Liver (tissue), 3 donors: ENCODE measurements at regions not wholly inside any gene's neighbourhood (a gene's known extent, or its start where the extent isn't known, plus 50 kb on each side); places are given as distances from the start of the nearest gene placed in this dataset.

ENCODE experiments used
- ATF3 ChIP-seq: IDR thresholded peaks from 2 replicates; pipeline ENCODE4 v1.6.1; 2016; ENCODE audit warnings: antibody characterized with exemption
- CTCF ChIP-seq: fragments of 150-350 bp; IDR thresholded peaks from 2 replicates; pipeline ENCODE4 v1.5.1; 2017; ENCODE audit warnings: improper control_type of control experiment, low read depth, low read length; ENCODE audit not compliant: missing input control
- EGR1 ChIP-seq, 2 donors: IDR thresholded peaks; 2 replicates each; pipeline ENCODE4 v1.6.1; 2016 to 2018; ENCODE audit warnings: antibody characterized with exemption in 2 of 2, low read depth in 2 of 2
- FOXA1 ChIP-seq: IDR thresholded peaks from 2 replicates; pipeline ENCODE4 v1.6.1; 2016; ENCODE audit warnings: antibody characterized with exemption
- JUND ChIP-seq, 2 donors: IDR thresholded peaks; 2 replicates each; pipeline ENCODE4 v1.6.1; 2016; ENCODE audit warnings: antibody characterized with exemption in 2 of 2
- MAX ChIP-seq: IDR thresholded peaks from 2 replicates; pipeline ENCODE4 v1.6.1; 2016; ENCODE audit warnings: antibody characterized with exemption
- RAD21 ChIP-seq, 2 donors: IDR thresholded peaks; 2 replicates each; pipeline ENCODE4 v1.6.1; 2016; ENCODE audit warnings: antibody characterized with exemption in 2 of 2, mild to moderate bottlenecking in 2 of 2
- REST ChIP-seq: IDR thresholded peaks from 2 replicates; pipeline ENCODE4 v1.6.1; 2016; ENCODE audit warnings: antibody characterized with exemption, mild to moderate bottlenecking
- RXRA ChIP-seq, 2 donors: IDR thresholded peaks; 2 replicates each; pipeline ENCODE4 v1.6.1; 2017 to 2018; ENCODE audit warnings: antibody characterized with exemption in 2 of 2, mild to moderate bottlenecking in 1 of 2
- SP1 ChIP-seq: IDR thresholded peaks from 2 replicates; pipeline ENCODE4 v1.6.1; 2018; ENCODE audit warnings: antibody characterized with exemption, mild to moderate bottlenecking
- TAF1 ChIP-seq: conservative IDR thresholded peaks from 2 replicates; pipeline ENCODE4 v1.6.1; 2016; ENCODE audit warnings: antibody characterized with exemption, mild to moderate bottlenecking
- YY1 ChIP-seq: IDR thresholded peaks from 2 replicates; pipeline ENCODE4 v1.6.1; 2016; ENCODE audit warnings: antibody characterized with exemption, mild to moderate bottlenecking
- TF ChIP-seq, protein P1 (sequence below): IDR thresholded peaks from 2 replicates; pipeline ENCODE4 v1.6.1; 2016; ENCODE audit warnings: antibody characterized with exemption
- donor health status: healthy.
- donor health status: healthy.

- no peak for TF ChIP-seq CTCF
- TF ChIP-seq REST: no peak
- no peak for TF ChIP-seq ATF3
- no peak for TF ChIP-seq MAX
- no peak for TF ChIP-seq YY1
- no peak for TF ChIP-seq TAF1
- no peak for TF ChIP-seq RXRA (IDR thresholded peaks at IDR 0.05)
- TF ChIP-seq FOXA1: no peak
- no peak for TF ChIP-seq SP1
- TF ChIP-seq, protein P1, sequence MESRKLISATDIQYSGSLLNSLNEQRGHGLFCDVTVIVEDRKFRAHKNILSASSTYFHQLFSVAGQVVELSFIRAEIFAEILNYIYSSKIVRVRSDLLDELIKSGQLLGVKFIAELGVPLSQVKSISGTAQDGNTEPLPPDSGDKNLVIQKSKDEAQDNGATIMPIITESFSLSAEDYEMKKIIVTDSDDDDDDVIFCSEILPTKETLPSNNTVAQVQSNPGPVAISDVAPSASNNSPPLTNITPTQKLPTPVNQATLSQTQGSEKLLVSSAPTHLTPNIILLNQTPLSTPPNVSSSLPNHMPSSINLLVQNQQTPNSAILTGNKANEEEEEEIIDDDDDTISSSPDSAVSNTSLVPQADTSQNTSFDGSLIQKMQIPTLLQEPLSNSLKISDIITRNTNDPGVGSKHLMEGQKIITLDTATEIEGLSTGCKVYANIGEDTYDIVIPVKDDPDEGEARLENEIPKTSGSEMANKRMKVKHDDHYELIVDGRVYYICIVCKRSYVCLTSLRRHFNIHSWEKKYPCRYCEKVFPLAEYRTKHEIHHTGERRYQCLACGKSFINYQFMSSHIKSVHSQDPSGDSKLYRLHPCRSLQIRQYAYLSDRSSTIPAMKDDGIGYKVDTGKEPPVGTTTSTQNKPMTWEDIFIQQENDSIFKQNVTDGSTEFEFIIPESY: no peak
- no peak for TF ChIP-seq JUND (IDR thresholded peaks at IDR 0.05)
- TF ChIP-seq RAD21 (IDR thresholded peaks at IDR 0.05): no peak
- TF ChIP-seq EGR1 (IDR thresholded peaks at IDR 0.05; ENCODE audit: low read depth in 2 of 2): no peak
These were observed 165.6 kb upstream of the LINGO1 start for GRCh38 chr15:77798151-77798835.
